ENCODE measurements at regions not wholly inside any gene's neighbourhood (a gene's known extent, or its start where the extent isn't known, plus 50 kb on each side); places are given as distances from the start of the nearest gene placed in this dataset.

- CTCF ChIA-PET: no interaction called here
- Histone ChIP-seq H3K79me2 (ENCODE audit: control insufficient read depth, insufficient read depth, low read length) (no peaks in the 10 kb centered on the region), H3K9me3 (replicated peaks; ENCODE audit: control insufficient read depth, insufficient read depth, low read length) (no peaks in the 10 kb centered on the region), H3K9ac (replicated peaks; ENCODE audit: extremely low read depth, insufficient read depth, low read length) (no peak overlapping the region), H3K4me3 (replicated peaks in 1 of 3; ENCODE audit: insufficient read depth in 1 of 3, low read depth in 1 of 3, low read length in 3 of 3) (no peak overlapping the region), H2AFZ (ENCODE audit: low read depth, low read length) (no peak overlapping the region), H3K4me1 (ENCODE audit: control insufficient read depth, extremely low read depth, insufficient read depth, low read length) (no peaks in the 10 kb centered on the region), H4K20me1 (replicated peaks; ENCODE audit: control insufficient read depth, extremely low read depth, insufficient read depth, low read length) (no peaks in the 10 kb centered on the region), H3K4me2 (ENCODE audit: insufficient read depth, low read length) (no peak overlapping the region), H3K27me3 (ENCODE audit: control insufficient read depth in 2 of 2, insufficient read depth in 2 of 2, low read length in 2 of 2) (no peaks in the 10 kb centered on the region), H3K36me3 (ENCODE audit: control insufficient read depth in 2 of 2, extremely low read depth in 1 of 2, insufficient read depth in 2 of 2, low read length in 2 of 2) (no peaks in the 10 kb centered on the region), H3K27ac (ENCODE audit: insufficient read depth, low read depth, low read length) (no peak overlapping the region), H3K9me1 (replicated peaks; ENCODE audit: control insufficient read depth, extremely low read depth, insufficient read depth, low read length) (no peaks in the 10 kb centered on the region)
- FAIRE-seq (no peak), DNase-seq (ENCODE audit: low read depth, low spot score) (no peak)
- BruUV-seq (replicated peaks): no TSS peak
- intact Hi-C loops (cut with micrococcal nuclease): no loop called here
- dilution Hi-C loops (cut with MboI; ENCODE audit: extremely low pct_ligation_motif_present, low sequenced_read_pairs): no loop called here
- TF ChIP-seq, protein P1, sequence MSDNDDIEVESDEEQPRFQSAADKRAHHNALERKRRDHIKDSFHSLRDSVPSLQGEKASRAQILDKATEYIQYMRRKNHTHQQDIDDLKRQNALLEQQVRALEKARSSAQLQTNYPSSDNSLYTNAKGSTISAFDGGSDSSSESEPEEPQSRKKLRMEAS (IDR thresholded peaks at IDR 0.05; ENCODE audit: insufficient read depth, insufficient read length): no peak
- TF ChIP-seq CTCF (IDR thresholded peaks at IDR 0.05; ENCODE audit: extremely low read depth in 1 of 2, insufficient read depth in 1 of 2, low read depth in 1 of 2, low read length in 2 of 2): no peak
- no peak for TF ChIP-seq EZH2 (IDR thresholded peaks at IDR 0.05; ENCODE audit: borderline replicate concordance, low read depth, low read length, severe bottlenecking)
- TF ChIP-seq FOS (IDR thresholded peaks at IDR 0.05; ENCODE audit: borderline replicate concordance, insufficient read depth, low read length): no peak
- no peak for TF ChIP-seq POLR2A (IDR thresholded peaks at IDR 0.05; ENCODE audit: low read depth, low read length)
- no peak for TF ChIP-seq GATA2 (IDR thresholded peaks at IDR 0.05; ENCODE audit: insufficient read depth, insufficient read length, low read depth, low read length)
- TF ChIP-seq POLR2AphosphoS5 (IDR thresholded peaks at IDR 0.05; ENCODE audit: insufficient read depth, low read depth, low read length): no peak
- no peak for TF ChIP-seq MYC (IDR thresholded peaks at IDR 0.05; ENCODE audit: low read depth, low read length)
- TF ChIP-seq JUN (IDR thresholded peaks at IDR 0.05; ENCODE audit: borderline replicate concordance, insufficient read depth, insufficient read length, low read depth): no peak
- POLR2A ChIA-PET: no interaction called here
Observed at GRCh38 chrX:4935401-4935800, 1222.0 kb upstream of the PRKX start.
